ENCODE measurements at regions not wholly inside any gene's neighbourhood (a gene's known extent, or its start where the extent isn't known, plus 50 kb on each side); places are given as distances from the start of the nearest gene placed in this dataset.

DNA sequence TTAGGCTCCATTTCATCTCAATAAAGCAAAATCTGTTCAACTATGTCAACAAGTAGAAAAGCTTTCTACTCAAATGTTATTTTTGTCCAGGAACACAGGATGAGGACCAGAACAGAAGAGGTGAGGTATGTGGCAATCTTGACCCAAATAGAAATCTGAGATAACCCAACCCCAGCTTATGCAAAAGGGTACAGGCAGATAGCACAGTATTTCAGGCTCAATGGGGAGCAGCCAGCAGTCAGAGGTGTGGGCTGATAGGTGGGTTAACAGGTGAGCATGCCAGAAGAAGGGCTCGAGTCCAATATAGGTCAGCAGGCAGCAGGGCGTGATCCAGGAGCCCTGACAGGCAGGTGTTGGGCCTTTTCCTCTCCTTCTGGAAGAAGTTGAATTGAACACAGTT lies 281.2 kb upstream of the NR2F2 start:
- TF ChIP-seq CTCF (IDR thresholded peaks at IDR 0.05) (no peak), POLR2A (IDR thresholded peaks at IDR 0.05) (no peak)
